IMR-90 (cell line): ENCODE measurements at regions not wholly inside any gene's neighbourhood (a gene's known extent, or its start where the extent isn't known, plus 50 kb on each side); places are given as distances from the start of the nearest gene placed in this dataset.

Experiments used
- ATAC-seq: fragments of 200-7000 bp; cut with Tn5 transposase; 2 replicates; pipeline ENCODE4 v1.9.1; 2020; ENCODE audit warnings: low read depth, mild to moderate bottlenecking, moderate library complexity
- BruUV-seq: library from RNA; stranded (reverse); fragments of 400-500 nt; replicated peaks from 2 replicates; lab custom pipeline; 2021; lab: Mats Ljungman, UMichigan
- CTCF ChIA-PET: fragments of 300-600 bp; formaldehyde crosslinking; extraction: SDS; loops from one replicate; lab custom pipeline; 2021; ENCODE audit warnings: antibody characterized with exemption; lab: Yijun Ruan, JAX
- POLR2A ChIA-PET: fragments of 300-600 bp; sonication (Branson Sonifier 250); formaldehyde crosslinking; loops from one replicate; lab custom pipeline; 2022; ENCODE audit warnings: antibody characterized with exemption; ENCODE audit not compliant: unreplicated experiment; lab: Charles Lee
- DNase-seq: peaks from one replicate; pipeline ENCODE4 v3.0.0; 2013
- H2AFZ ChIP-seq: replicated peaks from 2 replicates; pipeline ENCODE3; 2013; ENCODE audit warnings: low read length, mild to moderate bottlenecking; ENCODE audit not compliant: poor library complexity
- H2AK5ac ChIP-seq: 2 replicates; pipeline ENCODE4 v1.6.1; 2013; ENCODE audit warnings: low read depth, low read length, inconsistent platforms
- H2AK9ac ChIP-seq: replicated peaks from 2 replicates; pipeline ENCODE3; 2013; ENCODE audit warnings: mild to moderate bottlenecking, low read depth, low read length, moderate library complexity; ENCODE audit not compliant: poor library complexity
- H2BK120ac ChIP-seq: 2 replicates; pipeline ENCODE4 v1.6.1; 2013; ENCODE audit warnings: low read depth, low read length, inconsistent platforms
- H2BK15ac ChIP-seq: 3 replicates; pipeline ENCODE4 v1.6.1; 2013; ENCODE audit warnings: low read depth, low read length, inconsistent platforms
- H2BK20ac ChIP-seq: 2 replicates; pipeline ENCODE4 v1.6.1; 2013; ENCODE audit warnings: low read depth, mild to moderate bottlenecking, inconsistent platforms, low read length, moderate library complexity
- H2BK5ac ChIP-seq: 2 replicates; pipeline ENCODE4 v1.6.1; 2013; ENCODE audit warnings: mild to moderate bottlenecking, low read depth, low read length, inconsistent platforms; ENCODE audit not compliant: poor library complexity, severe bottlenecking
- H3K14ac ChIP-seq: replicated peaks from 2 replicates; pipeline ENCODE4 v1.6.1; 2013; ENCODE audit warnings: low read depth, low read length, inconsistent platforms
- H3K18ac ChIP-seq: 2 replicates; pipeline ENCODE4 v1.6.1; 2013; ENCODE audit warnings: low read depth, low read length, control low read depth
- H3K23ac ChIP-seq: 2 replicates; pipeline ENCODE4 v1.6.1; 2013; ENCODE audit warnings: low read depth, low read length, inconsistent platforms
- H3K27ac ChIP-seq: 2 replicates; pipeline ENCODE4 v1.5.1; 2013; ENCODE audit warnings: mild to moderate bottlenecking, control low read depth, low read length; ENCODE audit not compliant: insufficient read depth
- H3K27me3 ChIP-seq: 2 replicates; pipeline ENCODE4 v1.6.1; 2013; ENCODE audit warnings: low read length; ENCODE audit not compliant: control insufficient read depth, insufficient read depth
- H3K36me3 ChIP-seq: 2 replicates; pipeline ENCODE4 v1.6.1; 2013; ENCODE audit warnings: low read length, mixed read lengths; ENCODE audit not compliant: control insufficient read depth, insufficient read depth
- H3K4ac ChIP-seq: 2 replicates; pipeline ENCODE4 v1.6.1; 2013; ENCODE audit warnings: low read depth, low read length, inconsistent platforms
- H3K4me1 ChIP-seq: 2 replicates; pipeline ENCODE4 v1.6.1; 2013; ENCODE audit warnings: low read length, mixed read lengths; ENCODE audit not compliant: control insufficient read depth, insufficient read depth
- H3K4me2 ChIP-seq: 2 replicates; pipeline ENCODE4 v1.6.1; 2013; ENCODE audit warnings: low read depth, mild to moderate bottlenecking, control low read depth, low read length, moderate library complexity
- H3K4me3 ChIP-seq: 2 replicates; pipeline ENCODE4 v1.5.1; 2013; ENCODE audit warnings: low read depth, mild to moderate bottlenecking, control low read depth, low read length, moderate library complexity; ENCODE audit not compliant: insufficient read depth
- H3K56ac ChIP-seq: 2 replicates; pipeline ENCODE4 v1.6.1; 2013; ENCODE audit warnings: low read length, inconsistent platforms; ENCODE audit not compliant: insufficient read depth; ENCODE audit errors: extremely low read depth
- H3K79me1 ChIP-seq, 2 experiments: 2 replicates each; pipeline ENCODE4 v1.6.1; 2013; ENCODE audit warnings: low read length in 2 of 2, inconsistent platforms in 1 of 2, low read depth in 1 of 2
- H3K9ac ChIP-seq: 2 replicates; pipeline ENCODE4 v1.6.1; 2013; ENCODE audit warnings: low read depth, low read length, control low read depth
- H3K9me1 ChIP-seq: 2 replicates; pipeline ENCODE4 v1.6.1; 2013; ENCODE audit warnings: low read length, inconsistent platforms; ENCODE audit not compliant: insufficient read depth
- H3K9me3 ChIP-seq: 2 replicates; pipeline ENCODE4 v1.6.1; 2013; ENCODE audit warnings: low read length; ENCODE audit not compliant: control insufficient read depth, insufficient read depth
- H4K20me1 ChIP-seq: 2 replicates; pipeline ENCODE4 v1.6.1; 2013; ENCODE audit warnings: low read length, inconsistent platforms; ENCODE audit not compliant: insufficient read depth
- H4K5ac ChIP-seq: 2 replicates; pipeline ENCODE4 v1.6.1; 2013; ENCODE audit warnings: mild to moderate bottlenecking, low read depth, low read length, control low read depth
- H4K8ac ChIP-seq, 2 experiments: 2 replicates each; pipeline ENCODE4 v1.6.1; 2013; ENCODE audit warnings: low read depth in 2 of 2, low read length in 2 of 2, control low read depth in 1 of 2, inconsistent platforms in 1 of 2
- H4K91ac ChIP-seq: 2 replicates; pipeline ENCODE4 v1.6.1; 2013; ENCODE audit warnings: low read depth, low read length, inconsistent platforms; ENCODE audit not compliant: insufficient read depth
- BHLHE40 ChIP-seq: fragments of 150-350 bp; IDR thresholded peaks from 2 replicates; pipeline ENCODE4 v1.6.1; 2016; ENCODE audit warnings: mild to moderate bottlenecking, low read depth, low read length
- CEBPB ChIP-seq: IDR thresholded peaks from 2 replicates; pipeline ENCODE4 v1.6.1; 2012; ENCODE audit warnings: low read depth, low read length, improper control_type of control experiment
- CHD1 ChIP-seq: IDR thresholded peaks from 2 replicates; pipeline ENCODE4 v1.6.1; 2012; ENCODE audit warnings: low read depth, low read length, improper control_type of control experiment
- CTCF ChIP-seq: conservative IDR thresholded peaks from 2 replicates; pipeline ENCODE4 v1.5.1; 2012; ENCODE audit warnings: mild to moderate bottlenecking, low read depth, low read length, improper control_type of control experiment
- ELK1 ChIP-seq: fragments of 150-350 bp; IDR thresholded peaks from 2 replicates; pipeline ENCODE4 v1.6.1; 2016; ENCODE audit warnings: low read depth, mild to moderate bottlenecking, low read length, moderate library complexity, borderline replicate concordance
- FOS ChIP-seq: fragments of 150-350 bp; IDR thresholded peaks from 2 replicates; pipeline ENCODE4 v1.6.1; 2016; ENCODE audit warnings: low read depth, low read length
- MAFK ChIP-seq: IDR thresholded peaks from 2 replicates; pipeline ENCODE4 v1.6.1; 2012; ENCODE audit warnings: low read depth, low read length, improper control_type of control experiment
- MAZ ChIP-seq: IDR thresholded peaks from 2 replicates; pipeline ENCODE4 v1.6.1; 2012; ENCODE audit warnings: low read depth, mild to moderate bottlenecking, low read length, improper control_type of control experiment, moderate library complexity, borderline replicate concordance
- MXI1 ChIP-seq: IDR thresholded peaks from 2 replicates; pipeline ENCODE4 v1.6.1; 2012; ENCODE audit warnings: low read depth, mild to moderate bottlenecking, low read length, moderate library complexity, borderline replicate concordance
- NFE2L2 ChIP-seq: fragments of 150-350 bp; IDR thresholded peaks from 2 replicates; pipeline ENCODE4 v1.6.1; 2016; ENCODE audit warnings: low read depth, mild to moderate bottlenecking, low read length
- POLR2A ChIP-seq: IDR thresholded peaks from 2 replicates; pipeline ENCODE4 v1.6.1; 2012; ENCODE audit warnings: mild to moderate bottlenecking, low read depth, low read length
- RAD21 ChIP-seq: IDR thresholded peaks from 2 replicates; pipeline ENCODE4 v1.6.1; 2012; ENCODE audit warnings: low read length, improper control_type of control experiment
- RCOR1 ChIP-seq: IDR thresholded peaks from 2 replicates; pipeline ENCODE4 v1.6.1; 2012; ENCODE audit warnings: mild to moderate bottlenecking, low read length, improper control_type of control experiment; ENCODE audit not compliant: insufficient replicate concordance
- RFX5 ChIP-seq: IDR thresholded peaks from 2 replicates; pipeline ENCODE4 v1.8.0; 2012; ENCODE audit warnings: low read depth, mild to moderate bottlenecking, low read length, moderate library complexity
- SMC3 ChIP-seq: fragments of 150-350 bp; IDR thresholded peaks from 2 replicates; pipeline ENCODE4 v1.6.1; 2016; ENCODE audit warnings: low read depth, mild to moderate bottlenecking, antibody characterized with exemption, low read length, moderate library complexity
- USF2 ChIP-seq: fragments of 150-350 bp; IDR thresholded peaks from 2 replicates; pipeline ENCODE4 v1.6.1; 2017; ENCODE audit warnings: mild to moderate bottlenecking, antibody characterized with exemption, low read length, low read depth
- WGBS, 2 experiments: methylation state at CpG; one replicate each; pipeline versions ENCODE4 v1.1.5 to v1.1.7; 2013; ENCODE audit warnings: missing lambda C conversion rate in 2 of 2; ENCODE audit not compliant: insufficient read length in 1 of 2; ENCODE audit errors: extremely low coverage in 2 of 2; 5-methylcytosine and 5-hydroxymethylcytosine counted together
- dilution Hi-C: fragments of 300-500 bp; cut with HindIII; formaldehyde crosslinking; loops from one replicate; pipeline ENCODE4 v1.14.3; 2018; ENCODE audit warnings: low sequenced_read_pairs; ENCODE audit not compliant: unreplicated experiment
- in situ Hi-C: fragments of 300-500 bp; cut with MboI; formaldehyde crosslinking; loops from 3 replicates; pipeline ENCODE4 v1.14.3; 2019; ENCODE audit warnings: low sequenced_read_pairs, inconsistent platforms, mixed read lengths
- intact Hi-C: fragments of 100-400 bp; cut with micrococcal nuclease; formaldehyde crosslinking; loops from 2 replicates; pipeline ENCODE4 v1.10.0; 2022

DNA sequence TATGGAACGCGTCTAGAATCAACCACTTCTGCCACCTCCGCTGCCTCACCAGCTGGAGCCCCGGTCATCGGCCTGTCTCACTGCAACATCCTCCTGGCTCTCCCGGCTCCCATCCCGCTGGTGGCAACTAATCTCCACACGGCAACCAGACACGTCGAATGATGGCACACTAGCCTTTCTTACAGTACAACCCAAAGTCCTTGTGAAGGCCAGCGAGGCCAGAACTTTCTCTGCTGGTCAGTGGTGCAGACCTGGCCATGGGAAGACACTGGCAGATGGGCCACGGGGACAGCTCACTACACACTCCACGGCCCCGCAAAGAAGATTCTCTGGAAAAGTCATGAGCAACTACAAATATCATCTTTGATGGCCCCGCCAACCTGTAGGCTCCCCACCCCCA, 117.6 kb downstream of the RMI2 start:
- ATAC-seq: no peak
- H2AFZ ChIP-seq: no peak overlapping the region
- WGBS, 2 experiments: 94% methylated on average over 9 of the region's 15 CpGs; no CpG with 5 or more reads in 1 of the 2 experiments
- no peak overlapping the region for H2BK20ac ChIP-seq
- no peaks in the 10 kb centered on the region for H3K79me1 ChIP-seq
- H3K36me3 ChIP-seq: no peaks in the 10 kb centered on the region
- intact Hi-C loops: no loop called here
- in situ Hi-C loops: no loop called here
- H2BK15ac ChIP-seq: no peak overlapping the region
- H2AK9ac ChIP-seq: no peak overlapping the region
- H3K27ac ChIP-seq: no peak overlapping the region
- H4K5ac ChIP-seq: no peak overlapping the region
- TF ChIP-seq ELK1 (no peak), RFX5 (no peak), CHD1 (no peak), RAD21 (no peak), NFE2L2 (no peak), SMC3 (no peak), BHLHE40 (no peak), CTCF (no peak), POLR2A (no peak), RCOR1 (no peak), MXI1 (no peak), FOS (no peak), MAZ (no peak), CEBPB (no peak), MAFK (no peak), USF2 (no peak)
- no peak for DNase-seq
- H3K9me1 ChIP-seq: no peaks in the 10 kb centered on the region; the same call in 1 of the 2 replicates
- no peak overlapping the region for H3K9ac ChIP-seq
- no peak overlapping the region for H3K4me3 ChIP-seq
- H3K14ac ChIP-seq: no peak overlapping the region
- no peak overlapping the region for H3K23ac ChIP-seq
- no peaks in the 10 kb centered on the region for H3K9me3 ChIP-seq
- no TSS peak for BruUV-seq
- H2BK120ac ChIP-seq: no peak overlapping the region
- no peaks in the 10 kb centered on the region for H3K4me1 ChIP-seq
- ChIA-PET CTCF (no interaction called here), POLR2A (no interaction called here)
- no peak overlapping the region for H4K8ac ChIP-seq
- H3K4ac ChIP-seq: no peak overlapping the region
- H2BK5ac ChIP-seq: no peak overlapping the region
- no peak overlapping the region for H3K18ac ChIP-seq
- dilution Hi-C loops: no loop called here
- H2AK5ac ChIP-seq: no peak overlapping the region
- peaks cover 15% of the 10 kb centered on the region for H3K27me3 ChIP-seq
- H3K56ac ChIP-seq: no peak overlapping the region; the same call in 1 of the 2 replicates
- H4K20me1 ChIP-seq: no peaks in the 10 kb centered on the region
- no peak overlapping the region for H3K4me2 ChIP-seq
- no peak overlapping the region for H4K91ac ChIP-seq
